Trophoblast cell (in vitro differentiated cells and primary cell): ENCODE measurements at regions not wholly inside any gene's neighbourhood (a gene's known extent, or its start where the extent isn't known, plus 50 kb on each side); places are given as distances from the start of the nearest gene placed in this dataset.

Source experiments
- DNase-seq, 2 donors: peaks; one replicate each; pipeline ENCODE4 v3.0.0-alpha.2; 2016
- H2AFZ ChIP-seq: 2 replicates; pipeline ENCODE4 v1.6.1; 2013; ENCODE audit warnings: low read length, moderate library complexity, mild to moderate bottlenecking; ENCODE audit not compliant: insufficient read depth, poor library complexity
- H2AK5ac ChIP-seq: 2 replicates; pipeline ENCODE4 v1.6.1; 2013; ENCODE audit warnings: mild to moderate bottlenecking, low read length
- H2BK120ac ChIP-seq: 2 replicates; pipeline ENCODE4 v1.6.1; 2013; ENCODE audit warnings: low read length, mild to moderate bottlenecking, moderate library complexity; ENCODE audit not compliant: insufficient read depth, poor library complexity
- H2BK12ac ChIP-seq: 2 replicates; pipeline ENCODE4 v1.6.1; 2013; ENCODE audit warnings: mild to moderate bottlenecking, low read length, moderate library complexity
- H2BK5ac ChIP-seq: 2 replicates; pipeline ENCODE4 v1.6.1; 2013; ENCODE audit warnings: low read length, low read depth, moderate library complexity, mild to moderate bottlenecking; ENCODE audit not compliant: poor library complexity
- H3K14ac ChIP-seq: 2 replicates; pipeline ENCODE4 v1.6.1; 2013; ENCODE audit warnings: mild to moderate bottlenecking, low read length
- H3K18ac ChIP-seq: 2 replicates; pipeline ENCODE4 v1.6.1; 2013; ENCODE audit warnings: mild to moderate bottlenecking, low read length
- H3K23ac ChIP-seq: 2 replicates; pipeline ENCODE4 v1.6.1; 2013; ENCODE audit warnings: low read length
- H3K27ac ChIP-seq: 2 replicates; pipeline ENCODE4 v1.5.1; 2013; ENCODE audit warnings: low read depth, mild to moderate bottlenecking, inconsistent platforms, low read length, moderate library complexity
- H3K27me3 ChIP-seq: 2 replicates; pipeline ENCODE4 v1.6.1; 2013; ENCODE audit warnings: inconsistent platforms, mild to moderate bottlenecking, low read length, moderate library complexity; ENCODE audit not compliant: insufficient read depth
- H3K36me3 ChIP-seq, 2 experiments: 1 replicate in 1 of 2; 2 replicates in 1 of 2; pipeline ENCODE4 v1.6.1; 2013; ENCODE audit warnings: low read length in 2 of 2, mild to moderate bottlenecking in 2 of 2, moderate library complexity in 1 of 2; ENCODE audit not compliant: insufficient read depth in 2 of 2, control insufficient read depth in 1 of 2
- H3K4ac ChIP-seq: 2 replicates; pipeline ENCODE4 v1.6.1; 2013; ENCODE audit warnings: low read depth, mild to moderate bottlenecking, low read length, moderate library complexity
- H3K4me1 ChIP-seq, 2 experiments: 1 replicate in 1 of 2; 2 replicates in 1 of 2; pipeline ENCODE4 v1.6.1; 2013; ENCODE audit warnings: low read length in 2 of 2, mild to moderate bottlenecking in 2 of 2, moderate library complexity in 1 of 2; ENCODE audit not compliant: insufficient read depth in 2 of 2, control insufficient read depth in 1 of 2
- H3K4me2 ChIP-seq: 2 replicates; pipeline ENCODE4 v1.6.1; 2013; ENCODE audit warnings: inconsistent platforms, mild to moderate bottlenecking, low read length, moderate library complexity
- H3K4me3 ChIP-seq: 2 replicates; pipeline ENCODE4 v1.5.1; 2013; ENCODE audit warnings: mild to moderate bottlenecking, low read depth, low read length, inconsistent platforms
- H3K79me1 ChIP-seq: one replicate; pipeline ENCODE4 v1.6.1; 2013; ENCODE audit warnings: low read length
- H3K79me2 ChIP-seq: 2 replicates; pipeline ENCODE4 v1.6.1; 2013; ENCODE audit warnings: low read length, mild to moderate bottlenecking; ENCODE audit not compliant: control insufficient read depth, insufficient read depth, poor library complexity
- H3K9ac ChIP-seq: 2 replicates; pipeline ENCODE4 v1.6.1; 2013; ENCODE audit warnings: mild to moderate bottlenecking, low read length
- H3K9me3 ChIP-seq: 2 replicates; pipeline ENCODE4 v1.6.1; 2013; ENCODE audit warnings: low read depth, mild to moderate bottlenecking, control low read depth, inconsistent platforms, low read length; ENCODE audit not compliant: insufficient read depth
- H4K12ac ChIP-seq: 2 replicates; pipeline ENCODE4 v1.6.1; 2013; ENCODE audit warnings: low read depth, mild to moderate bottlenecking, low read length, moderate library complexity
- H4K8ac ChIP-seq: 2 replicates; pipeline ENCODE4 v1.6.1; 2013; ENCODE audit warnings: low read depth, mild to moderate bottlenecking, low read length, moderate library complexity
- H4K91ac ChIP-seq: one replicate; pipeline ENCODE4 v1.6.1; 2013; ENCODE audit warnings: low read depth, mild to moderate bottlenecking, low read length, moderate library complexity
- WGBS: extraction: QIAGEN DNeasy Blood & Tissue Kit; methylation state at CpG from one replicate; pipeline ENCODE4 v1.1.7; 2013; ENCODE audit warnings: missing lambda C conversion rate; ENCODE audit not compliant: insufficient read length, insufficient coverage; ENCODE audit errors: extremely low coverage; 5-methylcytosine and 5-hydroxymethylcytosine counted together

DNA sequence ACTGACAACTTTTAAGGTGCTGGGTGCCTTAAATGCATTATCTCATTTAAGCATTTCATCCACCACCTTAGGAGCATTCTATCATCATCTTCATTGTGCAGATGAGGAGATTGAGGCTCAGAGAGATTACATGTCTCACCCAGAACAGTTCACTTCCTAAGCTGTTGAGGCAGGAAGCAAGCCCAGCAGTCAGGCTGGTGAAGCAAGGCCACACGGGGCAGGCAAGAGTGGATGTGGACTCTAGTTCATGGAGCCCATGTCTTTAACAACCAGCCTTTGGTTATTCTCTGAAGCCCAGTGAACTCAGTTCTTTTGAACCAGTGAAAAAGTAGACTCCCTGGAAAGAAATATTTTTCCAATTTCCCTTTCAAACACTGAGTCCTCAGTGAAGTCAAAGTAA lies 294.8 kb upstream of the MGAT5 start:
- Histone ChIP-seq H3K36me3 (no peaks in the 10 kb centered on the region), H2BK12ac (no peak overlapping the region), H3K23ac (no peak overlapping the region), H3K4me2 (no peak overlapping the region), H3K4me3 (no peak overlapping the region), H3K9me3 (no peaks in the 10 kb centered on the region), H2AK5ac (no peak overlapping the region), H3K4ac (no peak overlapping the region), H3K18ac (no peak overlapping the region), H3K14ac (no peak overlapping the region), H3K79me1 (no peaks in the 10 kb centered on the region), H2AFZ (no peak overlapping the region), H4K12ac (no peak overlapping the region), H3K27ac (no peak overlapping the region), H4K91ac (no peak overlapping the region), H3K4me1 (no peaks in the 10 kb centered on the region), H2BK120ac (no peak overlapping the region), H4K8ac (no peak overlapping the region), H2BK5ac (no peak overlapping the region), H3K9ac (no peak overlapping the region), H3K27me3 (no peaks in the 10 kb centered on the region), H3K79me2 (no peaks in the 10 kb centered on the region)
- DNase-seq = peak in 1 of 2 donors; percentile 21
- no CpG with 5 or more reads among the region's 1 CpG for WGBS

DNA sequence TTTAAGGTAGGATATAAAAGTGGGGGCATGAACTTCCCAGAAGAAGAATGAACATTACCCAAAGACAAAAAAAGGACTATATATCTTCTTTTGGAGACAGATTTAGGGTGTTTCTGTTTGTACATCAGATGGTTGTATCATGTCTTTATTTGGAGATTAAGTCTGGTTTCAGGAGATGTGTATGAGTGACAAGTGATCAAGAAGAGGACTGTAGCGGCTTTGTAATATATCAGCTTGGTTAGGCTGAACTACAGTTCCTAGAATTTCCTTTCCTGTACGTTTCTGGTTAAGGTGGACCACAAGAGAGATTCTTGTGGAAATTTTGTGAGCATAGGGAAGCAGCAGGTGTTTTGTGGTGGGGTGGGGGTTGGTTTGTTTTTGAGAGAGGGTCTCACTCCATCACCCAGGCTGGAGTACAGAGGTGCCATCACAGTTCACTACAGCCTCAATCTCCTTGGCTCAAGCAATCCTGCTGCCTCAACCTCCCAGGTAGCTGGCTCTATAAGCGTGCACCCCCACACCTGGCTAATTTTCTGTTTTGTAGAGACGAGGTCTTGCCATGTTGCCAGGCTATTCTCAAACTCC lies 287.1 kb upstream of the MGAT5 start:
- H3K14ac ChIP-seq = no peak overlapping the region
- no peaks in the 10 kb centered on the region for H3K4me1 ChIP-seq
- H3K27ac ChIP-seq = no peak overlapping the region
- H2BK5ac ChIP-seq = no peak overlapping the region
- H3K9me3 ChIP-seq = no peaks in the 10 kb centered on the region
- H2AFZ ChIP-seq = no peak overlapping the region
- no peak for DNase-seq
- no peaks in the 10 kb centered on the region for H3K36me3 ChIP-seq
- H3K4me3 ChIP-seq = no peak overlapping the region
- H2AK5ac ChIP-seq = no peak overlapping the region
- H4K8ac ChIP-seq = no peak overlapping the region
- no peak overlapping the region for H3K9ac ChIP-seq
- H4K12ac ChIP-seq = no peak overlapping the region
- H3K4me2 ChIP-seq = no peak overlapping the region
- no peaks in the 10 kb centered on the region for H3K79me2 ChIP-seq
- no peak overlapping the region for H4K91ac ChIP-seq
- H3K79me1 ChIP-seq = no peaks in the 10 kb centered on the region
- WGBS = no CpG with 5 or more reads among the region's 4 CpGs
- H2BK120ac ChIP-seq = no peak overlapping the region
- no peaks in the 10 kb centered on the region for H3K27me3 ChIP-seq
- no peak overlapping the region for H3K4ac ChIP-seq
- H3K23ac ChIP-seq = no peak overlapping the region
- H3K18ac ChIP-seq = no peak overlapping the region
- H2BK12ac ChIP-seq = no peak overlapping the region

DNA sequence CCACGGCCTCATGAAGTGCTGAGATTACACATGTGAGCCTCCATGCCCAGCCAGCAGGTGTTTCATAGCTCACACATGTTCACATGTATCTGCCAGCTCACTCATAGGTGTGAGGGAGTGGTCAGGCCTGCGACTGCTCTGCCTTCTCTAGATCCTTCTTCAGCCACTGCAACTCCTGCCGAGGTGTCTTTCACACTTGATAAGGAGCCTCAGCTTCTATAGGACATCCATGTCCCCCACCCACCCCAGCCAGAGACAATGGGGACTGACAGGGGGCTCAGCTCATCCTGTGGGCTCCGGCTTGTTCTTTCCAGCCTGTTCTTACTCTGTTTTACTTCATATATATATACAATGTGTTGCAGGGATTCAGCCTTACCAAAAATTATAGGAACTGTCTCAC lies 286.5 kb upstream of the MGAT5 start:
- no peak overlapping the region for H3K14ac ChIP-seq
- H2AFZ ChIP-seq = no peak overlapping the region
- WGBS = no CpG with 5 or more reads among the region's 4 CpGs
- H3K79me1 ChIP-seq = no peaks in the 10 kb centered on the region
- no peak overlapping the region for H4K8ac ChIP-seq
- no peak overlapping the region for H2BK120ac ChIP-seq
- no peak overlapping the region for H4K12ac ChIP-seq
- H2AK5ac ChIP-seq = no peak overlapping the region
- H2BK12ac ChIP-seq = no peak overlapping the region
- no peak overlapping the region for H3K27ac ChIP-seq
- no peaks in the 10 kb centered on the region for H3K4me1 ChIP-seq
- H3K18ac ChIP-seq = no peak overlapping the region
- H3K36me3 ChIP-seq = no peaks in the 10 kb centered on the region
- no peak overlapping the region for H3K23ac ChIP-seq
- no peak overlapping the region for H3K4ac ChIP-seq
- H3K4me3 ChIP-seq = no peak overlapping the region
- H3K9ac ChIP-seq = no peak overlapping the region
- H3K9me3 ChIP-seq = no peaks in the 10 kb centered on the region
- DNase-seq = no peak
- H3K79me2 ChIP-seq = no peaks in the 10 kb centered on the region
- H3K4me2 ChIP-seq = no peak overlapping the region
- H3K27me3 ChIP-seq = no peaks in the 10 kb centered on the region
- no peak overlapping the region for H2BK5ac ChIP-seq
- no peak overlapping the region for H4K91ac ChIP-seq

GRCh38 chr2:133968446-133968845 lies 285.4 kb upstream of the MGAT5 start:
- Histone ChIP-seq H4K12ac (no peak overlapping the region), H3K4me2 (no peak overlapping the region), H3K4me1 (no peaks in the 10 kb centered on the region), H3K79me2 (no peaks in the 10 kb centered on the region), H2AFZ (no peak overlapping the region), H2BK5ac (no peak overlapping the region), H3K9me3 (no peaks in the 10 kb centered on the region), H2BK12ac (no peak overlapping the region), H3K36me3 (no peaks in the 10 kb centered on the region), H3K27ac (no peak overlapping the region), H2AK5ac (no peak overlapping the region), H3K14ac (no peak overlapping the region), H3K18ac (no peak overlapping the region), H3K4ac (no peak overlapping the region), H2BK120ac (no peak overlapping the region), H3K9ac (no peak overlapping the region), H3K23ac (no peak overlapping the region), H3K79me1 (no peaks in the 10 kb centered on the region), H4K91ac (no peak overlapping the region), H3K4me3 (no peak overlapping the region), H4K8ac (no peak overlapping the region), H3K27me3 (no peaks in the 10 kb centered on the region)
- no CpG with 5 or more reads among the region's 3 CpGs for WGBS
- no peak for DNase-seq
